ENCODE measurements at regions not wholly inside any gene's neighbourhood (a gene's known extent, or its start where the extent isn't known, plus 50 kb on each side); places are given as distances from the start of the nearest gene placed in this dataset.

- no peak for TF ChIP-seq CTCF (IDR thresholded peaks at IDR 0.05)
- no peak for TF ChIP-seq POLR2A (IDR thresholded peaks at IDR 0.05)
- no peak for TF ChIP-seq EP300 (IDR thresholded peaks at IDR 0.05)
- TF ChIP-seq POLR2AphosphoS5 (IDR thresholded peaks at IDR 0.05): no peak
Measured at GRCh38 chr4:137635601-137636000, 103.3 kb upstream of the PCDH18 start.

All from suprapubic skin (tissue), 4 donors.